GM12873 (cell line): ENCODE measurements at regions not wholly inside any gene's neighbourhood (a gene's known extent, or its start where the extent isn't known, plus 50 kb on each side); places are given as distances from the start of the nearest gene placed in this dataset.

Experiments
- TF ChIP-seq, protein P1 (sequence below): IDR thresholded peaks from 2 replicates; pipeline ENCODE4 v1.5.1; 2012; ENCODE audit warnings: low read depth, mild to moderate bottlenecking, moderate library complexity, low read length, control low read depth; ENCODE audit not compliant: insufficient read depth; ENCODE audit errors: missing control alignments

DNA sequence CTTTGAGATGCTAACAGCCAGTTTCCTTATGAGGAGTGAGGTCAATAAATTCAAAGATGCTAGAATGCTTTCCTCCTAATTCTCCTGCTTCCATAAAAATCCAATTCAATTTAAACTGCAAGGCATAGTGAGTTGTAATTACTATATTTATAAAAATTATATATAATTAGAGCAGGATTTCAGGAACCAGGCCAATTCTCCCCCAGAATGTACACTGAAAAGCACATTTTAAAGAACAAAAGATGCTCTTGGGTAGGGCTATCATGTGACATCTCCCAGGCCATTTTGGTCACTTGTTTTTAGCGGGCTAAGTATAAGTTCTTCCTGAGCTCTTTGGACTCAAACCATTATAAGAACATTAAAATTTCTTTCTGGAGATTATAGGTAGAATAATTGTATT lies 195.7 kb upstream of the KCNG1 start:
- TF ChIP-seq, protein P1, sequence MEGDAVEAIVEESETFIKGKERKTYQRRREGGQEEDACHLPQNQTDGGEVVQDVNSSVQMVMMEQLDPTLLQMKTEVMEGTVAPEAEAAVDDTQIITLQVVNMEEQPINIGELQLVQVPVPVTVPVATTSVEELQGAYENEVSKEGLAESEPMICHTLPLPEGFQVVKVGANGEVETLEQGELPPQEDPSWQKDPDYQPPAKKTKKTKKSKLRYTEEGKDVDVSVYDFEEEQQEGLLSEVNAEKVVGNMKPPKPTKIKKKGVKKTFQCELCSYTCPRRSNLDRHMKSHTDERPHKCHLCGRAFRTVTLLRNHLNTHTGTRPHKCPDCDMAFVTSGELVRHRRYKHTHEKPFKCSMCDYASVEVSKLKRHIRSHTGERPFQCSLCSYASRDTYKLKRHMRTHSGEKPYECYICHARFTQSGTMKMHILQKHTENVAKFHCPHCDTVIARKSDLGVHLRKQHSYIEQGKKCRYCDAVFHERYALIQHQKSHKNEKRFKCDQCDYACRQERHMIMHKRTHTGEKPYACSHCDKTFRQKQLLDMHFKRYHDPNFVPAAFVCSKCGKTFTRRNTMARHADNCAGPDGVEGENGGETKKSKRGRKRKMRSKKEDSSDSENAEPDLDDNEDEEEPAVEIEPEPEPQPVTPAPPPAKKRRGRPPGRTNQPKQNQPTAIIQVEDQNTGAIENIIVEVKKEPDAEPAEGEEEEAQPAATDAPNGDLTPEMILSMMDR, result no peak

DNA sequence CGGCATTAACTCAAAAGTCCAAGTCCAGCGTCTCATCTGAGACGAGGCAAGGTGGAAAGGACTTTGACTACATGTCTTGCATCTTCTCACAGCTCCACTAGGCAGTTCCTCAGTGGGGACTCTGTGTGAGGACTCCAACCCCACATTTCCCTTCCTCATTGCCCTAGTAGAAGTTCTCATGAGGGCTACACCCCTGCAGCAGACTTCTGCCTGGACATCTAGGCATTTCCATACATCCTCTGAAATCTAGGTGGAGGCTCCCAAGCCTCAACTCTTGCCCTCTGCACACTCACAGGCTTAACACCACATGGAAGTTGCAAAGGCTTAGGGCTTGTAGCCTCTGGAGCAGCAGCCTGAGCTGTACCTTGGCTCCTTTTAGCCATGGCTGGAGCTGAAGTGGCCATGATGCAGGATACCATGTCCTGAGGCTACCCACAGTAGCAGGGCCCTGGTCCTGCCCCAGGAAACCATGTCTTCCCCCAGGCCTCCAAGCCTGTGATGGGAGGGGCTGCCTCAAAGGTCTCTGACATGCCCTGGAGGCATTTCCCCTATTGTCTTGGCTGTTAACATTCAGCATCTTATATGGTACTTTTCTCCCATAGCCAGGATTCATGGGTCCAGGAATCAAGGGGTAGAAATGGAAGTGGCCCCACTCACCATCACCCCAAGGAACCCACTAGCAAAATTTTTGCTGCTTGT lies 194.6 kb upstream of the KCNG1 start:
- TF ChIP-seq, protein P1, result no peak

DNA sequence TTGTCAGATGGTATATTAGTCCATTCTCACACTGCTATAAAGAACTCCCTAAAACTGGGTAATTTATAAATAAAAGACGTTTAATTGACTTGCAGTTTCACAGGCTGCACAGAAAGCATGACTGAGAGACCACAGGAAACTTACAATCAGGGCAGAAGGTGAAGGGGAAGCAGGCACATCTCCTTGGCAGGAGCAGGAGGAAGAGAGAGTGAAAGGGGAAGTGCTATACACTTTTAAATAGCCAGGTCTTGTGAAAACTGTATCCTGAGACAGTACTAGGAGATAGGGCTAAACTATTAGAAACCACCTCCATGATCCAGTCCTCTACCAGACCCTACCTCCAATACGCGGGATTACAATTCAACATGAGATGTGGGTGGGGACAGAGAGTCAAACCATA lies 193.9 kb upstream of the KCNG1 start:
- TF ChIP-seq, protein P1, result no peak

DNA sequence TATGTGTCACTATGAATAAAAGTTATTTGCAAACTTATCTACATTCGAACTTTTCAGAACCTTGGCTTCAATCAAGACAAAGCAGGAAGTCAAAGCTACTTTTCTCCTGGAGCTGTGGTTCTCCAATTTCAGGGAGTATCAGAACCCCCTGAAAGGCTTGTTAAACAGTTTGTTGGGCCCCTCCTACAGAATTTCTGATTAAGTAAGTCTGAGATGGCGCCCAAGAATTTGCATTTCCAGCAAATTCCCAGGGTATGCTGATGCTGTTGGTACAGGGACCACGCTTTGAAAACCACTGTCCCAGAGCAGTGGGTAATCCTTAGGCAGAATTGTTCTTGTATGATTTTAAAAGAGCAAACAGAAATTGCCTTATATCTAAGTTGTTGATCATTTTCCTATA lies 189.9 kb upstream of the KCNG1 start:
- TF ChIP-seq, protein P1, result no peak

GRCh38 chr20:51211191-51211590 lies 188.3 kb upstream of the KCNG1 start:
- TF ChIP-seq, protein P1, result no peak

- TF ChIP-seq, protein P1, result no peak
These were observed 187.2 kb upstream of the KCNG1 start for GRCh38 chr20:51210084-51210483.

GRCh38 chr20:51208162-51208561 lies 185.3 kb upstream of the KCNG1 start:
- TF ChIP-seq, protein P1, result no peak
